Fibroblast of skin of left quadriceps (primary cell): ENCODE measurements at regions not wholly inside any gene's neighbourhood (a gene's known extent, or its start where the extent isn't known, plus 50 kb on each side); places are given as distances from the start of the nearest gene placed in this dataset.

Experiments used
- DNase-seq, 2 experiments: peaks; one replicate each; pipeline ENCODE4 v3.0.0-alpha.2; 2013; ENCODE audit warnings: low read depth in 2 of 2

DNA sequence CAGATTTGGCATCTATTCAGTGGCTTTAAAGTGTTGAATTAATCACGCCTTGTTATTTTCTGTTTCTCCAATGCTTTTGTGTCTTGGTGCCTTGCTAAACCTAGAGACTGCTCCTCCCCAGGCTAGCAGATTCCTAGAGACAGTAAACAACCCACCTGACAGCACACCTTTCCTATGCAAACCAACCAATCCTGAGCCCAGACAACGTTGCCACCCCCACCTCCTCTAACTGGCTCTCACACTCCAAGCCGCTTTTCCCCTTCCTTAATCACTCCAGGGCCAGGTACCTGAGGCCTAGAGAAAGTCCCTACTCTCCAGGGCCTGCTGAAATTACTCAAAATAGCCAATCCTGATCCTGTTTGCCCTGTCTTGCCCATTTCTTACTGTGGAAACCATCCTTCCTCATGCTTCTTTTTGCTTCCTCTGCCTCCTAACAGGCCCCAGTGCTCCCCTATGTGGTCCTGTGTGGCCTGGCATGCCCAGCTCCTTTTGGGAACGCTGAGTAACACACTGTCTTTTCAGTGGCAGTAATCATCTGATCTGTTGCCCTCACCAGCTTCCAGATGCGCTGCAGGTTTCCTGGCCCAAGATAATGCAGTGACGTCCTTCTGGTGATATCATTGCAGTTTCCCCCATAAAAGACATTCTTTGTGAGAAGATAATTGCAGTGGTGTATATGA, 53.4 kb downstream of the GAS1 start:
- DNase-seq: no peak

DNA sequence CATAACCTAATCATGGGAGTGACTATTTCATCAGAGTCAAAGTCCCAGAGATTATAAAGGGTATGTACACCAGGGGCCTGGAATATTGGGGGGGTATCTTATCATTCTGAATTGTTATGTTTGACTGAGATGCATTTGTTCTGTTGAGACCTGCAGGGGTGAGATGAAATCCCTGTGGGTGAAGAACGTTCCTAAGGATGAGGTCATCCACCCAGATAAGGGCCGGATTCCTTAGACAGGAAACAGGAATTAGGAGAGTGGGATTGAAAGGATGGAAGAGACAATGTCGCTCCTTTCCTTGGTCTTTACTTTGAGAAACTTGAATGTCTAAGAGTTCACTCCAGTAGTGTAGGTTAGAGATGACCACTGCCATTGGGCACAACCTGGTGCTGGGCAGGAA, 54.7 kb downstream of the GAS1 start:
- DNase-seq: no peak

DNA sequence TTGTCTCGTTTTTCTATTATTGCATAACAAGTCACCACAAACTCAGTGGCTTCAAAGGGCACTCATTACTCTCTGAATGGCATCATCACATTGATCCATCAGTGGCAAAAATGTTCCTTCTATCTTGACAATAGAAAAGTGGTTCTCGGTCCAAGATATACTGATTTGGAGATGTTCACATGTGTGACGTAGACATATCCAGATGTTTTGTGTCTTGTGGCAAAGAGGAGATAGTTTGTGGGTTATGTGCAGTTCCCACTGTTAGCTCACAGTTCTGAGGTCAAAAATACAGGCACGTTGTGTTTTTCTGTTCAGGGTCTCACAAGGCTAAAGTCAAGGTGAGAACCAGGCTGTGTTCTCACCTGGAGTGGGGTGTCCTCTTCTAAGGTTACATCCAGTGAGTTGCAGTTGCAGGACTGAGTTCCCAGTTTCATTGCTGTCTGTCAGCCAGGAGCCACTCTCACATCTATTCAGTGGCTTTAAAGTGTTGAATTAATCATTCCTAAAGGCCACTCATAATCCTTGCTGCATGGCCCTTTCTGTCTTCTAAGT, 55.3 kb downstream of the GAS1 start:
- no peak for DNase-seq

DNA sequence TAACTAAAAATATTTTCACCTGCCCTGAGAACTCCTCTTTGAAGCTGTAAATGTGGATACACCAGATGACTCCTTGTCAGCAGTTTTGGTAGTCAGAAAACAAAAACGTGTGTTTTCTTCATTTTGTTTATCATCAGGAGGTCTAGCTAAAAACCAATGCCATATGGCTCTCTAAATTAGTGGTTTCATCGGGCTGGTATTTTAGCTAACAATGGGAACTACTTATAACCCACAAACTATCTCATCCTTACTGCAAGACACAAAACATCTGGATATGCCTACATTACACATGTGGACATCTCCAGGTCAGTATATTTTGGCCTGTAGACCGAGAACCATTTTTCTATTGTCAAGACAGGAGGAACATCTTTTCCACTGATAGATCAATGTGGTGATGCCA, 56.2 kb downstream of the GAS1 start:
- no peak for DNase-seq

DNA sequence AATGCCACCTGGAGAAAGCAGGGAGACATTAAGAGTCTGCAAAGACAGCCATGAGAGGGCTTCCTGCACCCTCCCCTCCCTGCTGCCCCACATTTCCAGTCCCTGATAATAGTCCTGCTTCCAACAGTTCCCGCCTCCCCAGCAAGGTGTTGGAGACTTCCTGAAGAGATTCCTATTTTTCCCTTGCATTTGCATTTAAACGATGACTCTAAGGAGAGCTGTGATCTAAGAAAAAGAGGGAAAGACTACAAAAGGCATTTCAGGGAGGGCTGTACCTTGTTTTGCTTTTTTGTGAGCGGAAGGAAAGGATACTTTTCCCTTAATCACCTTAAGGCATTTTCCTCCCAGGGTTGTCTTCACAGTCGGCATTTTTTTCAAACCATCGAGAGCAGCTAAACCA, 62.1 kb downstream of the GAS1 start:
- DNase-seq: no peak

DNA sequence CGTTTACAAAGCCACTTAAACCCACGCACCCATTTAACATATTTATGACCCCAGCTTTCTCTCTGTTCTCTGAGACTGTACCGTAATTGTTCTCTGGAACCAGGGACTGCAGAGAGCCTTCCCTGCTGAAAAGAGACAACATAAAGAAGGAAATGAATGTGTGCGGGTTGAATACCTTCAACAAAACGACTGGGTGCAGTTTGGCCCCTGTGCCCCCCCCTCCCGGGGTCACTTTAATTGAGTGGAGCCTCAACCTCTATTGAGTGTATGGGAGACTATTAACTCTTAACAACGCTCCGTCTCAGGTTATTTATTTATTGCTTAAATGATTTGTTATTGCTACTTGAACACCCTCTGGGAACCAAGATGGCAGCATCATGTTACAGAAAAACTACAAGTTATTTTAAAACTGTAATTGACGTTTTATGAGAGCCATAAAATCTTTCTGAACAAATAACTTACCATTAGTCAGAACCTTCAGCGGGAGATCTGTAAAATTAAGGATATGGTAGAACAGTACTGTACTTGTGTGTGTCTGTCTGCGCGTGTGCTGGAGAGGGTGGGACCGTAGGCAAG, 70.6 kb downstream of the GAS1 start:
- no peak for DNase-seq

DNA sequence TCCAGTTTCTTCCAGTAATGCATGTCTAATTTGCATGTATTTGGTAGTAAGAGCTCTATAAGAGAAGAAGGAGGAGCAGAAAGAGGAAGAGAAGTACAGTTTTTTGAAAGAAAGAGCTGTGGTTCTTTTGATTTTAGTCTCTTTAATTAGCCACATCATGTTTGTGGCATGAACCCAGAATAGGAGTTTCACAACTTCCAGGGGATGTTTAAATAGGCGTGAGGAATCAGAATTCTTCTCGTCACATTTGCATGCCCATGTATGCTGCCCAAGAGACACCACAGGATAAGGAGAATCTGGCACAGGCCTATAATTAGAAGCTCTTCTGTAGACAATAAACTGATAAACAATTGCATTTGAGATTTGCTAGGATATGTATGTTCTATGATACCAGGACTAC, 78.7 kb downstream of the GAS1 start:
- DNase-seq: no peak

DNA sequence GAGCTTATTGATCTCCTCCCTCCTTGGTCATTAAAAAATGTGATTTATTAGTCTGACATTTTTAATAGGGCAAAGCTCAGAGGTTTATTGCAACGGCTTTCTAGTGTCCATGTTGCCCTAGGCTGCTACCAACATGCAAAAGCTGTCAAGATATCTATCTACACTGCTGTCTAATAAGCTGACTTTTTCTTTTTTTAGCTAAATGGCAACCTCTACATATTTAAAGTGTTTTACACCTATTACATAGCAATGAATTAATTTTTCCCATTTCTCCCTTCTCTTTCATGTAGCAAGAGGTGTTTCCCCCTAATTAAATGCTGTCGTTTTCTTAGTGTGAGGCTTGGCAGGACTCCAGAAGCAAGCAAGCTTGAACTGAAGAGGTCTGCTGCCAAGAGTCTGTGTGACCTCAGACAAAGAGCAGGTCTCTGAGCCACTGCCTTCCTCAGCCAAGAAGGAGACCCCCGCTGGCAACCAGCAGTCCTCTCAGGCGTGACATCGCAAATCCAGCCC, 79.4 kb downstream of the GAS1 start:
- no peak for DNase-seq

DNA sequence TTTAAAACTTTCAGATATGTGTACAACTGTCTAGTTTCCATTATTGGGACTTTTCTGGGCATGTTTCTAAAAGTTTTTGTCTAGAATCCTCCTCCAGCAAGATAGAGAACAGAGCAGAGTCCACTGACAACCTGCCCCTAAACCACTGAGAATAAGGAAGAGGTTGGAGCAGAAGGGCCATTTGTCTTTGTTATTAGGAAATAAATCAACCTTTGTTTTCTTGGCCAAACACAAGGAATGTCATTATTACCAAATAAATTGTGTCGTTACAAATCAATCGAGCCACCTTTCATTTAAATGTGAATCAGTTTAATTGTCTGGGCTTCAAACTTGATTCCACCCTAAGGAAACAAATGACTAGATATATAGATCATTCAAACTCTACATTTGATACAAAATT, 81.4 kb downstream of the GAS1 start:
- no peak for DNase-seq

DNA sequence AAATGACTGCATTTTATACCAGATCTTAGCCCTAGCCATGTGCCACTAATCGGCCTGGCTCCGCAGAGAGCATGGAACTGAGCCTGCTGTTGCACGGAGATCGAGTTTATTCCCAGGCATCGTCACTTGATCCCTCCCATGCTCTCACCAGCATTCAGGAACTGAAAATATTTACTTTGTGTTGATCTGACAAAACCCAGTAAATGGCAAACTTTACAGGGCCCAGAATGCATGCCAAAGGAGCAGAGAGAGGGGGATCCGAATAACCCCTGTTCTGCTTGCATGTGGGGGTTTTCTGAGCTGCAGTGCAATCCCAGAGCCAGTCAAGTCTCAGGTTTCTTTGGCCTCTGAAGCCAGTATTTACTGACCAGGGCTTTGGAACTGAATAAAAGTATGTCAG, 87.3 kb downstream of the GAS1 start:
- DNase-seq: no peak

DNA sequence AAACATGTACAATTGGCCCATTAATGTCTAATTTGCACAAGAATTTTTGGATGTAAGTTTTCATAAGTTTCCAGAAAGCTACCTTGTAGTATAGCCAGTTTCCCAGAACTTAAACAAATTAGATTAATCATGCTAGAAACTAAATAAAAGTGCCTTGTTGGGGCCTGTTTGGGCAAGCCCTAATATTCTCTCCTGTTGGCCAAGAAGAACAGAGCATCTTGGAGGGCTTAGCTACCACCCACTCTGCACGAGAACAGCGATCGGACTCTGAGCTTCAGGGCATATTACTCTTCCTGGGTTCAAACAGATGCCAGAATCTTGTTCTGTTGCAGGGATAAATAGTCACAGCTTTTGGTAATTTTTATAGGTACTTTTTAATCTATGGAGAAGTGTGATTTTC, 88.2 kb downstream of the GAS1 start:
- DNase-seq: no peak

DNA sequence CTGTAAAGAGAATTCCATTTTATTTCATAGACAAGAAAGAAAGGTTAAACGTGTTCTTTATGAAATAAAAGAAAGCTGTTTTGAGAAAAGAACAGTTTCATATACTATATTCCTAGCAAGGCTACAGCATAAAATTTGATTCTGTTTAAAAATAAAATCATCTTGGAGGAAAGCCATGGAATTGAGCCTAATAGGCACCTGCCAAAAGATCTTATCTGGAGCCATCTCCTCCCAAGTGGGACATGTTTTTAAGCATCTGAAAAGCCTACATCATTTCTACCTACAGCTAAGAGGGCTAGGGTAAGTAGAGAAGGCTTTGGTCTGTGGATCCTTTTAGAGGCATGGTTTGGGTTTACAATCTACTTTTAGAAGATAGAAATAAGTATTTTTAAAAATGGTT, 89.3 kb downstream of the GAS1 start:
- DNase-seq: no peak

DNA sequence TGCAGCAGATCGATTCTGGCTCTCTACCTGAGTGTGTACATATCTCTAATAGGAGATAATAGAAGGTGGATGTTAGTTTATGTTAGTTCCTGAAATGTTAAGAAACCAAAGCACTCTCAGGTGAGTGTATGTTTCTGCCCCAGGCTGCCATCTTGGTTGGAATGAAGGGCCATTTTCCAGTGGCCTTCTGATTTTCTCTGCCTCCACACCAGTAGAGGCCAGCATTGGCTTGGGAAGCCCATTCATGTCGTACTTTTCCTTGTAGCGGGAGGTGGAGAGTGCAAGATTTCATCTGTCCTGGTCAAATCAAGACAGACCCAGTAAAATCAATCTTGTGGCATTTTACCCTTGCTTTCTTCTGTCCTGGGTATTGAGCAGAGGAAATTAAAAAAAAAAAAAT, 91.0 kb downstream of the GAS1 start:
- no peak for DNase-seq

DNA sequence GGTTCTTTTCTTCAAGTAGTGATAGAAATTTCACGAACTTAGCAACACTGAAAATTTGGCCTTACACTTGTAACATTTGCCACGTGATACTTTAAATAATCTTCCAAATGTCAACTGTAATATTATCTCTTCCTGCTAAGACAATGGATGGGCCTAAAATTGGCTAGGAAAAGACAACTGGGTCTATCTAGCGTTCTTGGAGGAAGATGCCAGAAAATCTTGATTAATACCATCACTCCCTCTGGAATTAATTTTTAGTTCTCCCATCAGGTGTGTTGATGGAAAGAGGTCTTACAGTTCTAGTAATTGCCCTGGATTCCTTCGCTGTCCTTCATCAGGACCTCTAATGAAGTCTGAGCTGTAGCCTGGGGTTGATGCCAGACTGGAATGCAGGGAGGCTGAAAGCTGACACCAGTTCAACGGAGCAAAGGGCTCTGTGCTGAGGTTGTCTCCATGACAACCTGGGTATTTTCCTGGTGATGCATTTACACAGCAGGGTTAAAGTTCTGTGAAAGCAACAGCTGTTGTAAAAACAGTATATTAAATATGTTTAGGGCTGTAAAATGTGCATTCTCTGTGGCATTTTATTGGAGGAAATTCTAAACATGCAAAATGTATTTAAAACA, 92.3 kb downstream of the GAS1 start:
- peak; percentile 83 to 86 for DNase-seq

DNA sequence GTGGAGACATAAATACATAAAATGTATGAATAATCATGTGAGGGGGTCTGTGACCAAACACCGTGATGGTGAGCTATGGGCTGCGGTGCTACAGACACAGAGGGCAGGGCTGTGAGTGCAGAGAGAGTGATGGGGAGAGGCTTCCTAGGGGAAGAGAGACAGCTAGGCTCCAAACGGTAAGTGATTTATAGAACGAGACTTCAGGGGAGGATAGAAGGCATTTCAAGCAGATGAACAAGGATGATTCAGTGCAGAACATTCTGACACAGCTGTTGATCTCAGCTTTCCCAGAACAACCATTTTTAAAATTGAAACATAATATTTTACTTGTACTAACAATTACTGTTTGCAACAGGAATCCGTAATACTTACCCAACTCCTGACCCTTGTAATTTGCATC, 100.7 kb downstream of the GAS1 start:
- DNase-seq: peak in 1 of 2 experiments; percentile 28

DNA sequence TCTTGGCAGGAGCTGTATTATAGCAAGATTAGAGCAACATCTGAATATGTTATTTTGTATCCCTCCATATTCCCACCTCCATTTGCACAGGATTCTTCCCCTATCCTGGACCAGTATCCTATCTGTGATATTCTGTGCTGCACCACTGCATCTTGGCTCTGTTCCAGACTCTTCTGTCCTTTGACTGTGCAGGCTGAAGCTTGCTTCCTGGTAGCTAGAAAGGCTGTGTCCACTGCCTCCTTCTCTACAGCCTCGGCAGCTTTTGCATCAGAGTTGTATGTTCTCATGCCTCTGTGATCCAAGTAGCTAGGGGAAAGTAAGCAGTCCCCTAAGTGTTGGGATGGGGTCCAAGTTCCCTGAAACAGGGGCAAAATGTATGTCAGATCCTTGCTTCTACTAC, 104.1 kb downstream of the GAS1 start:
- DNase-seq: no peak

DNA sequence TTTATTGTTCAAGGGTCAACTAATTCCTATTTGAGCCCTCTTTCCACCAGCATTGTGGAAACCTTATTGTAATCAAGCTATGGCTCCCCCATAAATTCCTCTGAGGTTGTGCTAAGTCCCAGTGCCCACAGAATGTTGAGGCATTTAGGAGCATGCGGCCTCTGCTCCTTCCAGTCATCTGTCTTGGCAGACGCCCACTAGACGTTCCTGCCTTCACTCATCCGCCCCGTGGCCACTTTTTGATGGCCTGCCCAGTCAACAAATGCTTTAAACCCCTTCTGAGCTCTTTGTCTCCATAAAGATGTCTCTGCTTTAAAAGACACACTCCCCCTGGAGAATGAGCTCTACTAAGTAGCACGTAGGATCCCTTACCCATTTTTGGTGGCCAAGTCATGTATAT, 104.7 kb downstream of the GAS1 start:
- DNase-seq: no peak

DNA sequence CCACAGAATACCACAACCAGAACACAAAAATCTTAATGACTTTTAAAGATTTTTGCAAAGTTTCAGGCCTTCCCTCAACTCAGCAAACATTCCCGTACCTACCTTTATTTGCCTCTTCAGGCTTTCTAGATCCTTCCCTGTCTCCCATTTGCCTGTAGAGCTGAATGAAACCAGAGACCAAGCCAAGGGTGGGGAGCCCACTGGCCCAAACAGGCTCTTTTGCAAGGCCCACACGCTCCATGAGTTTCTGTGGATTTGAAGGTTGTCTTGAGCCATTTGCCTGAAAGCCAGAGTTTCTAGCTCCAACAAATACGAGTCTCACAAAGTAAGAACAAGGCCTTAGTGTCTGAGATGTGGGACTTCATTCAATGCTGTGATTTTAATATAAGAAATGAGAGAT, 107.8 kb downstream of the GAS1 start:
- DNase-seq: no peak

DNA sequence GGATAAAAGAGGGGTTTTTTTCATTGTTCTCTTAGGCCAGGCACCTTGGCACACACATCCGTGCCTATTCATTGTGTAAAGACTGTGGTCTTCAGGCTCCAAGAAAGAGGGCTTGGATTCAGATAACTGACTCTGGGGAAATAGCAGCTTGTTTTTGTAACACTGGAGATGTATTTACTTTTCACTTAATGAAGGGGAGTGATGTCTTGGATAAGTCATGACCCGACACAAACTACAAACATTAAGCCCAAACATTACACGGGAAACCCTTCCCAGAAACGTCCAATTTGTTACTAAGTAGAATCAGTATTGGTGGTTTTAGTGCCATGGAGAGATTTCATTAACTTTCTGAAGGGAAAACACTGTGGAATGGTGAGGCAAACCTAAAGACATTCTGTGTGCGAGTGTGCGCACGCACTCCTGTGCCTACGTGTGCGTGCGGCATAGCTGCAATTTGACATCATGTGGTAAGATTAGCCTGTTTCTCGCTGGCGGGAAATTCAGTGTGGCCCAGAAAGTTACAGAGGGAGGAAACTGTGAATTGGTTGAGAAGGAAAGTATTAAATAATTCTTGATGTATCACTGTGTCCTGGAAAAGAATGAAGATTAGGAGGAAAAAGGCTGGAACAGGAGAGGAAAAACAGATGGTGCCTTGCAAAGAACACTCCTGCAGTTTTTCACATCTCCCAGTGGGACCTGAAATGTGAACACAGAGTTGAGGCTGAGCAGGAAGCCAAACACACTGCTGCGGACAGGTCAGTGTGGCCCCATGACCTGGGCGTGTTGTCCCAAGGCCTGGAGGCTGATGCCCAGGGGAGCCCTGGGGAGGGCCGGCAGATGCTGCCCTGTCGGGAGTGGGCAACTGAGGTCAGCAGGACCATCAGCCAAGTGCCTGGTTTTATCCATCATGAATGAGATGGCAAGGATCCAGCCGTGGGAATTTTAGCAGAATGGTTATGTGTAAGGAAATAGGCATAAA, 108.5 kb downstream of the GAS1 start:
- DNase-seq: no peak

DNA sequence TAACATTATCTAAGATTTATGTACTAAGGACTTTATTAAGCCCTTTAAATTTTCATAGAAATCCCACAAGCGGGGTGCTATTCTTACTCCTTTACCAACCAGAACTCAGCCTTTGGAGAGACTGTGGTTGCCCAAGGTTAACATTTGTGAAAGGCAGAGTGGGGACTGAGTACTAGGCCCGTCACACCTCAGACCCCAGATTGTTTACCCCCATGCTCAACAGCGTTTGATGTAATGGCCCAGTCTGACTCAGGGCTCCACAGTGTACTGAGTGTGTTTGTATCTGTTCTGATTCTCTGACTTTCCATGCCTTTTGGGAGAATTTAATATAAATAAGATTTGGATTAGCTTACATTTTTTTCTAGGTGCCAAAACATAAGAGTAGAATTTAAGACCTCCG, 110.0 kb downstream of the GAS1 start:
- no peak for DNase-seq

DNA sequence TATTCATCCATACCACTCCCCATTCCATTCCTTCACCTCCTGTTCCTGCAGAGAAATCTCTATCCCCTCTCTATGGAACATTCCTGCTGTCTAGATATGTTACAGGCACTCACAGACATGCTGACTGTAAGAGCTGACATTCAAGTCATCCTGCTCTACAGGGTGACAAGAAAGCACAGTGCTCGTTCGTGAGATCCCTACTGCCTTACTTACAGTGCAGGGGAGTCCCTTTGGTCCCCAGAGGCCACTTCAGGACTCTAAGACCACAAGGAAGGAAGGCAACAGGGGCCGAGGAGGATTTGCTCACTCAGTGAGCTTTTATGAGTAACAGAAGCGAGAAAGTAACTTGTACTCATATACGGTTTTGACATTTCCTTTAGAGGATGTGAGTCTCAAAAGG, 110.5 kb downstream of the GAS1 start:
- DNase-seq: no peak

DNA sequence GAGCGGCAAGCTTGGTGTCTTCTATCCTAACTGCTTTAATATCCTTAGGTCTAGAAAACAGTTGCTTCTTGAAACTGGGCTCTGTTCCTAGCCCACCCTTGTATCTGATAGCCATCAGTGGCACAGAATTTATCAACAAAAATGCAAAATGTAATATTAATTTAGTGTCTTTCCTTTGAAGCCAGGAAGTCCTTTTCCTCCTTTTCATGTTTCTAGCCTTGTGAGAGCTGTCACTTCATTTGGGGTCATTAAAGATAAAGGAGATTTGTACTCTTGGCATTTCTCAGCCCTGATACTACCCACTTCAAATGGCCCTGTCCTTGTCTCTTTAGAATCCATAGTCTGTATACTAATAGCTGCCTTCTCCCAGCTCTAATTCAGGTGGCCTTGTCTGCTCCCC, 111.0 kb downstream of the GAS1 start:
- DNase-seq: no peak
